HepG2 (cell line): ENCODE measurements at regions not wholly inside any gene's neighbourhood (a gene's known extent, or its start where the extent isn't known, plus 50 kb on each side); places are given as distances from the start of the nearest gene placed in this dataset.

Experiments used
- ATAC-seq: fragments of 200-7000 bp; cut with Tn5 transposase; 3 replicates; pipeline ENCODE4 v1.9.1; 2020; ENCODE audit warnings: mild to moderate bottlenecking, moderate library complexity
- BruUV-seq: library from RNA; stranded (reverse); fragments of 400-500 nt; replicated peaks from 2 replicates; lab custom pipeline; 2021; lab: Mats Ljungman, UMichigan
- CTCF ChIA-PET: fragments of 300-600 bp; formaldehyde crosslinking; extraction: SDS; loops from one replicate; lab custom pipeline; 2021; ENCODE audit warnings: low total read pairs, inconsistent platforms, low intra/inter-chr PET ratio; lab: Yijun Ruan, JAX
- POLR2A ChIA-PET: fragments of 350-600 bp; sonication (Branson Sonifier 250); formaldehyde crosslinking; loops from one replicate; lab custom pipeline; 2020; ENCODE audit warnings: antibody characterized with exemption, inconsistent platforms; lab: Yijun Ruan, JAX
- DNase-seq: peaks from one replicate; pipeline ENCODE4 v3.0.0-alpha.2; 2015; ENCODE audit warnings: low spot score
- FAIRE-seq: peaks from 3 replicates; lab custom pipeline; 2011; peaks lifted over from hg19 to GRCh38; lab: Jason Lieb, UNC
- H2AFZ ChIP-seq: one replicate; pipeline ENCODE4 v1.6.1; 2011; ENCODE audit warnings: low read length, inconsistent platforms
- H3K27ac ChIP-seq: fragments of 300-600 bp; 3 replicates; pipeline ENCODE4 v1.8.0; 2011; ENCODE audit warnings: mixed run types, mild to moderate bottlenecking, mixed read lengths, low read length, inconsistent platforms; ENCODE audit not compliant: insufficient read depth; ENCODE audit errors: extremely low read length
- H3K27me3 ChIP-seq, 2 experiments: fragments of 200-600 bp in 1 of 2; 2 replicates in 1 of 2; 3 replicates in 1 of 2; pipeline versions ENCODE4 v1.6.0 to v1.8.0; 2011; ENCODE audit warnings: low read length in 2 of 2, mild to moderate bottlenecking in 2 of 2, moderate library complexity in 2 of 2, inconsistent platforms in 1 of 2; ENCODE audit not compliant: insufficient read depth in 2 of 2, control insufficient read depth in 1 of 2
- H3K36me3 ChIP-seq, 2 experiments: fragments of 200-600 bp in 1 of 2; replicated peaks in 1 of 2; 2 replicates in 1 of 2; 3 replicates in 1 of 2; pipeline versions ENCODE4 v1.5.1 to v1.8.0; 2011; ENCODE audit warnings: low read length in 2 of 2, inconsistent platforms in 1 of 2; ENCODE audit not compliant: insufficient read depth in 2 of 2, control insufficient read depth in 1 of 2
- H3K4me1 ChIP-seq: 2 replicates; pipeline ENCODE4 v1.5.1; 2012; ENCODE audit warnings: low read length, inconsistent platforms; ENCODE audit not compliant: insufficient read depth
- H3K4me2 ChIP-seq: 2 replicates; pipeline ENCODE4 v1.6.0; 2011; ENCODE audit warnings: low read depth, low read length, inconsistent platforms
- H3K4me3 ChIP-seq, 3 experiments: fragments of 200-600 bp in 1 of 3; sonication (generic), shearing (Covaris generic) in 1 of 3; replicated peaks in 1 of 3; 2 replicates each; pipeline ENCODE4 v1.5.1; 2011 to 2016; ENCODE audit warnings: low read length in 3 of 3, inconsistent platforms in 2 of 3, low read depth in 2 of 3, mild to moderate bottlenecking in 2 of 3, control low read depth in 1 of 3, mixed read lengths in 1 of 3; ENCODE audit not compliant: insufficient read depth in 1 of 3
- H3K79me2 ChIP-seq: one replicate; pipeline ENCODE4 v1.6.1; 2011; ENCODE audit warnings: low read length, inconsistent platforms; ENCODE audit not compliant: insufficient read depth
- H3K9ac ChIP-seq: 2 replicates; pipeline ENCODE4 v1.6.0; 2011; ENCODE audit warnings: mild to moderate bottlenecking, low read depth, low read length, inconsistent platforms; ENCODE audit not compliant: insufficient read depth
- H3K9me3 ChIP-seq: 2 replicates; pipeline ENCODE4 v1.5.1; 2012; ENCODE audit warnings: mild to moderate bottlenecking, low read length
- H4K20me1 ChIP-seq: 2 replicates; pipeline ENCODE4 v1.6.0; 2011; ENCODE audit warnings: inconsistent platforms, mild to moderate bottlenecking, low read length, moderate library complexity; ENCODE audit not compliant: insufficient read depth
- KLF6 ChIP-seq: IDR thresholded peaks from 2 replicates; pipeline ENCODE4 v1.8.0; 2016; ENCODE audit warnings: missing biosample characterization, missing genetic modification reagents
- SATB2 ChIP-seq: sonication (generic); formaldehyde crosslinking; IDR thresholded peaks from 2 replicates; pipeline ENCODE4 v1.5.0; 2020; ENCODE audit warnings: missing genetic modification reagents
- TFAP4 ChIP-seq: sonication (generic); IDR thresholded peaks from 2 replicates; pipeline ENCODE4 v1.6.1; 2016; ENCODE audit warnings: low read depth, borderline replicate concordance
- ZNF10 ChIP-seq: sonication (generic); formaldehyde crosslinking; IDR thresholded peaks from 2 replicates; pipeline ENCODE4 v1.4.0; 2020; ENCODE audit warnings: mild to moderate bottlenecking, low read depth, missing genetic modification reagents, borderline replicate concordance
- WGBS: methylation state at CpG from one replicate; pipeline ENCODE4 v1.1.6; 2017; ENCODE audit warnings: low lambda C conversion rate; 5-methylcytosine and 5-hydroxymethylcytosine counted together
- in situ Hi-C: cut with HindIII; loops from 2 replicates; pipeline ENCODE4 v1.10.0; 2017; ENCODE audit warnings: low pct_unique_long_range_greater_than_20kb; ENCODE audit not compliant: extremely low pct_ligation_motif_present
- intact Hi-C: fragments of 100-400 bp; cut with micrococcal nuclease; formaldehyde crosslinking; loops from one replicate; pipeline ENCODE4 v1.10.0; 2022; ENCODE audit not compliant: unreplicated experiment
- TF ChIP-seq, protein P1 (sequence below): sonication (generic); formaldehyde crosslinking; IDR thresholded peaks from 2 replicates; pipeline ENCODE4 v1.5.1; 2020; ENCODE audit warnings: missing genetic modification reagents, mild to moderate bottlenecking, borderline replicate concordance
- TF ChIP-seq, protein P2 (sequence below): sonication (generic); formaldehyde crosslinking; IDR thresholded peaks from 2 replicates; pipeline ENCODE4 v1.4.0; 2020; ENCODE audit warnings: missing genetic modification reagents

DNA sequence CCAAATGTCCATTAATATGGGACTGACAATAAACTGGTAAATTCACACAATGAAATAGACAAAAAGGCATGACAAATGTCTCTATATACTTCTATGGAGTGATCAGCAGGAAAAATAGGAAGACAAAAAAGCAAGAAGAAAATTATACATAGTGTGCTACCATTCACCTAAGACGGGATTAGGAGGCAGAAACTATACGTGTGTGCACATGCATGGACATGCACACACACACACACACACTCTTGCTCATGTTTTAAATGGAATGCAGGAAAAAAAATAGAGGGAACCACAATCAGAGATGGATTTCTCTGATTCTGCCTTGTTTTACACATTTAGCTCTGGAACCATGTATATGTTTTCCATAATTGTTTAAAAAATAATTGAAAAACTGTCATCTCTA lies 119.0 kb downstream of the ZFAND4 start (continued):
- no peak for TF ChIP-seq KLF6
- TF ChIP-seq, protein P1, sequence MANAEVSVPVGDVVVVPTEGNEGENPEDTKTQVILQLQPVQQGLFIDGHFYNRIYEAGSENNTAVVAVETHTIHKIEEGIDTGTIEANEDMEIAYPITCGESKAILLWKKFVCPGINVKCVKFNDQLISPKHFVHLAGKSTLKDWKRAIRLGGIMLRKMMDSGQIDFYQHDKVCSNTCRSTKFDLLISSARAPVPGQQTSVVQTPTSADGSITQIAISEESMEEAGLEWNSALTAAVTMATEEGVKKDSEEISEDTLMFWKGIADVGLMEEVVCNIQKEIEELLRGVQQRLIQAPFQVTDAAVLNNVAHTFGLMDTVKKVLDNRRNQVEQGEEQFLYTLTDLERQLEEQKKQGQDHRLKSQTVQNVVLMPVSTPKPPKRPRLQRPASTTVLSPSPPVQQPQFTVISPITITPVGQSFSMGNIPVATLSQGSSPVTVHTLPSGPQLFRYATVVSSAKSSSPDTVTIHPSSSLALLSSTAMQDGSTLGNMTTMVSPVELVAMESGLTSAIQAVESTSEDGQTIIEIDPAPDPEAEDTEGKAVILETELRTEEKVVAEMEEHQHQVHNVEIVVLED (CRISPR knock-in tag): no peak

GRCh38 chr10:45553155-45553554 lies 119.4 kb downstream of the ZFAND4 start:
- in situ Hi-C loops: no loop called here
- no peak for FAIRE-seq
- no peak for TF ChIP-seq ZNF10 (CRISPR knock-in tag)
- TF ChIP-seq TFAP4: no peak
- TF ChIP-seq, protein P2, sequence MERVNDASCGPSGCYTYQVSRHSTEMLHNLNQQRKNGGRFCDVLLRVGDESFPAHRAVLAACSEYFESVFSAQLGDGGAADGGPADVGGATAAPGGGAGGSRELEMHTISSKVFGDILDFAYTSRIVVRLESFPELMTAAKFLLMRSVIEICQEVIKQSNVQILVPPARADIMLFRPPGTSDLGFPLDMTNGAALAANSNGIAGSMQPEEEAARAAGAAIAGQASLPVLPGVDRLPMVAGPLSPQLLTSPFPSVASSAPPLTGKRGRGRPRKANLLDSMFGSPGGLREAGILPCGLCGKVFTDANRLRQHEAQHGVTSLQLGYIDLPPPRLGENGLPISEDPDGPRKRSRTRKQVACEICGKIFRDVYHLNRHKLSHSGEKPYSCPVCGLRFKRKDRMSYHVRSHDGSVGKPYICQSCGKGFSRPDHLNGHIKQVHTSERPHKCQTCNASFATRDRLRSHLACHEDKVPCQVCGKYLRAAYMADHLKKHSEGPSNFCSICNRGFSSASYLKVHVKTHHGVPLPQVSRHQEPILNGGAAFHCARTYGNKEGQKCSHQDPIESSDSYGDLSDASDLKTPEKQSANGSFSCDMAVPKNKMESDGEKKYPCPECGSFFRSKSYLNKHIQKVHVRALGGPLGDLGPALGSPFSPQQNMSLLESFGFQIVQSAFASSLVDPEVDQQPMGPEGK (CRISPR knock-in tag): no peak
- no peak for TF ChIP-seq SATB2 (CRISPR knock-in tag)
- TF ChIP-seq, all 625 proteins: peak for 0
- Histone ChIP-seq H3K27me3 (no peaks in the 10 kb centered on the region), H3K79me2 (peaks cover 2% of the 10 kb centered on the region), H3K4me2 (no peak overlapping the region), H2AFZ (no peak overlapping the region), H3K4me1 (peaks cover 12% of the 10 kb centered on the region), H3K9me3 (no peaks in the 10 kb centered on the region), H3K36me3 (peaks cover 2 to 3% of the 10 kb centered on the region in 2 experiments; a peak in 4 of 5 replicates), H3K4me3 (no peak overlapping the region), H3K27ac (no peak overlapping the region), H4K20me1 (no peaks in the 10 kb centered on the region), H3K9ac (no peak overlapping the region)
- BruUV-seq: no TSS peak
- DNase-seq (no peak), ATAC-seq (no peak)
- intact Hi-C loops: no loop called here
- ChIA-PET CTCF (no interaction called here), POLR2A (no interaction called here)
- 93% methylated on average over 1 of the region's 1 CpG for WGBS
